Ovary (tissue), 3 donors: ENCODE measurements at regions not wholly inside any gene's neighbourhood (a gene's known extent, or its start where the extent isn't known, plus 50 kb on each side); places are given as distances from the start of the nearest gene placed in this dataset.

Experiments used
- CTCF ChIP-seq, 3 donors: fragments of 450-650 bp in 2 of 3; fragments of 200-600 bp in 1 of 3; IDR thresholded peaks; one replicate each; pipeline versions ENCODE4 v1.5.1 to v1.8.0; 2016 to 2022; ENCODE audit warnings: antibody characterized with exemption in 3 of 3, mild to moderate bottlenecking in 1 of 3
- EP300 ChIP-seq: sonication (generic); formaldehyde crosslinking; IDR thresholded peaks from one replicate; pipeline ENCODE4 v1.6.1; 2017; ENCODE audit warnings: antibody characterized with exemption
- donor health status: DM: no; HTN: no; CAD: no.

- TF ChIP-seq CTCF (IDR thresholded peaks at IDR 0.05) (no peak), EP300 (no peak)
These were observed 100.3 kb upstream of the PMAIP1 start for GRCh38 chr18:59799383-59800015.
